Calu3 (cell line): ENCODE measurements at regions not wholly inside any gene's neighbourhood (a gene's known extent, or its start where the extent isn't known, plus 50 kb on each side); places are given as distances from the start of the nearest gene placed in this dataset.

Experiments used
- BruUV-seq: library from RNA; stranded (reverse); fragments of 400-500 nt; replicated peaks from 2 replicates; lab custom pipeline; 2021; lab: Mats Ljungman, UMichigan
- CTCF ChIA-PET: fragments of 300-600 bp; sonication (Branson Sonifier 250); formaldehyde crosslinking; loops from one replicate; lab custom pipeline; 2022; ENCODE audit warnings: antibody characterized with exemption; lab: Charles Lee
- DNase-seq: peaks from one replicate; pipeline ENCODE4 v3.0.0; 2022
- H3K27ac Mint-ChIP-seq: one replicate; pipeline ENCODE4 v1.8.0; 2022; ENCODE audit warnings: mixed read lengths; ENCODE audit not compliant: unreplicated experiment
- H3K27me3 Mint-ChIP-seq: one replicate; pipeline ENCODE4 v1.8.0; 2022; ENCODE audit warnings: mixed read lengths; ENCODE audit not compliant: unreplicated experiment
- H3K36me3 Mint-ChIP-seq: one replicate; pipeline ENCODE4 v1.8.0; 2022; ENCODE audit warnings: mild to moderate bottlenecking, moderate library complexity, mixed read lengths; ENCODE audit not compliant: insufficient read depth, unreplicated experiment
- H3K4me1 Mint-ChIP-seq: one replicate; pipeline ENCODE4 v1.8.0; 2022; ENCODE audit warnings: mild to moderate bottlenecking, low read depth, mixed read lengths; ENCODE audit not compliant: unreplicated experiment
- H3K4me3 Mint-ChIP-seq: one replicate; pipeline ENCODE4 v1.8.0; 2022; ENCODE audit warnings: mild to moderate bottlenecking, low read depth, moderate library complexity, mixed read lengths; ENCODE audit not compliant: unreplicated experiment
- H3K9me3 Mint-ChIP-seq: one replicate; pipeline ENCODE4 v1.8.0; 2022; ENCODE audit warnings: low read depth, mixed read lengths; ENCODE audit not compliant: unreplicated experiment
- CTCF ChIP-seq: fragments of 200-600 bp; IDR thresholded peaks from one replicate; pipeline ENCODE4 v1.8.0; 2022; ENCODE audit warnings: antibody characterized with exemption; ENCODE audit not compliant: unreplicated experiment
- intact Hi-C: fragments of 100-400 bp; cut with micrococcal nuclease; formaldehyde crosslinking; loops from one replicate; pipeline ENCODE4 v1.10.0; 2022; ENCODE audit not compliant: unreplicated experiment

GRCh38 chr13:22372261-22372660 is 701.4 kb downstream of the FGF9 start:
- peak; percentile 0 for DNase-seq
- Mint-ChIP-seq H3K36me3 (no peaks in the 10 kb centered on the region), H3K9me3 (peaks cover 9% of the 10 kb centered on the region), H3K4me1 (no peaks in the 10 kb centered on the region), H3K4me3 (no peak overlapping the region), H3K27ac (no peak overlapping the region), H3K27me3 (no peaks in the 10 kb centered on the region)
- no peak for TF ChIP-seq CTCF
- CTCF ChIA-PET = no interaction called here
- BruUV-seq = no TSS peak
- intact Hi-C loops = no loop called here

GRCh38 chr13:22375151-22375550 is 704.3 kb downstream of the FGF9 start:
- CTCF ChIA-PET = no interaction called here
- BruUV-seq = no TSS peak
- no peak for DNase-seq
- intact Hi-C loops = no loop called here
- Mint-ChIP-seq H3K27ac (no peak overlapping the region), H3K4me1 (no peaks in the 10 kb centered on the region), H3K27me3 (no peaks in the 10 kb centered on the region), H3K4me3 (no peak overlapping the region), H3K9me3 (peaks cover 9% of the 10 kb centered on the region), H3K36me3 (no peaks in the 10 kb centered on the region)
- no peak for TF ChIP-seq CTCF

GRCh38 chr13:22387899-22388298 is 717.0 kb downstream of the FGF9 start:
- intact Hi-C loops = no loop called here
- Mint-ChIP-seq H3K4me3 (no peak overlapping the region), H3K9me3 (peaks cover 24% of the 10 kb centered on the region), H3K27me3 (no peaks in the 10 kb centered on the region), H3K36me3 (no peaks in the 10 kb centered on the region), H3K4me1 (no peaks in the 10 kb centered on the region), H3K27ac (no peak overlapping the region)
- no TSS peak for BruUV-seq
- DNase-seq = no peak
- CTCF ChIA-PET = no interaction called here
- TF ChIP-seq CTCF = no peak

GRCh38 chr13:22399801-22400420 is 729.0 kb downstream of the FGF9 start:
- no peak for DNase-seq
- CTCF ChIA-PET = no interaction called here
- H3K27me3 Mint-ChIP-seq = no peaks in the 10 kb centered on the region
- H3K4me3 Mint-ChIP-seq = no peak overlapping the region
- TF ChIP-seq CTCF = no peak
- H3K27ac Mint-ChIP-seq = no peak overlapping the region
- H3K9me3 Mint-ChIP-seq = peaks cover 12% of the 10 kb centered on the region
- intact Hi-C loops = no loop called here
- BruUV-seq = no TSS peak
- H3K36me3 Mint-ChIP-seq = no peaks in the 10 kb centered on the region
- H3K4me1 Mint-ChIP-seq = no peaks in the 10 kb centered on the region
